Keratinocyte (primary cell): ENCODE measurements at regions not wholly inside any gene's neighbourhood (a gene's known extent, or its start where the extent isn't known, plus 50 kb on each side); places are given as distances from the start of the nearest gene placed in this dataset.

Experiments
- DNase-seq: peaks from one replicate; pipeline ENCODE4 v3.0.0-alpha.2; 2011; ENCODE audit warnings: low read depth, missing footprints, low spot score
- FAIRE-seq: peaks from 2 replicates; lab custom pipeline; 2011; peaks lifted over from hg19 to GRCh38; lab: Jason Lieb, UNC
- H2AFZ ChIP-seq: 2 replicates; pipeline ENCODE4 v1.6.0; 2012; ENCODE audit warnings: low read length, control low read depth, inconsistent platforms; ENCODE audit not compliant: control insufficient read depth
- H3K27ac ChIP-seq: 2 replicates; pipeline ENCODE4 v1.5.1; 2011; ENCODE audit warnings: low read length; ENCODE audit not compliant: control insufficient read depth, insufficient read depth
- H3K27me3 ChIP-seq: 3 replicates; pipeline ENCODE4 v1.6.0; 2011; ENCODE audit warnings: low read length; ENCODE audit not compliant: control insufficient read depth, insufficient read depth; ENCODE audit errors: extremely low read depth
- H3K36me3 ChIP-seq, 2 experiments: 2 replicates in 1 of 2; 3 replicates in 1 of 2; pipeline ENCODE4 v1.5.1; 2011; ENCODE audit warnings: low read length in 2 of 2, mild to moderate bottlenecking in 1 of 2; ENCODE audit not compliant: control insufficient read depth in 2 of 2, insufficient read depth in 2 of 2; ENCODE audit errors: extremely low read depth in 1 of 2
- H3K4me1 ChIP-seq: 3 replicates; pipeline ENCODE4 v1.5.1; 2011; ENCODE audit warnings: low read length; ENCODE audit not compliant: control insufficient read depth, insufficient read depth; ENCODE audit errors: extremely low read depth
- H3K4me2 ChIP-seq: 3 replicates; pipeline ENCODE4 v1.6.0; 2011; ENCODE audit warnings: low read depth, low read length; ENCODE audit not compliant: control insufficient read depth, insufficient read depth; ENCODE audit errors: extremely low read depth
- H3K4me3 ChIP-seq, 3 experiments: fragments of 200-600 bp in 1 of 3; sonication (generic) in 1 of 3; 2 replicates in 2 of 3; 3 replicates in 1 of 3; pipeline ENCODE4 v1.5.1; 2011 to 2016; ENCODE audit warnings: low read length in 3 of 3, mild to moderate bottlenecking in 3 of 3, control low read depth in 2 of 3, inconsistent platforms in 1 of 3, low read depth in 1 of 3, mixed read lengths in 1 of 3, mixed run types in 1 of 3, moderate library complexity in 1 of 3; ENCODE audit not compliant: control insufficient read depth in 2 of 3, insufficient read depth in 2 of 3; ENCODE audit errors: extremely low read depth in 1 of 3
- H3K79me2 ChIP-seq: 2 replicates; pipeline ENCODE4 v1.6.0; 2012; ENCODE audit warnings: low read length; ENCODE audit not compliant: control insufficient read depth, insufficient read depth
- H3K9ac ChIP-seq: 3 replicates; pipeline ENCODE4 v1.6.0; 2011; ENCODE audit warnings: low read length; ENCODE audit not compliant: control insufficient read depth, insufficient read depth; ENCODE audit errors: extremely low read depth
- H3K9me1 ChIP-seq: 3 replicates; pipeline ENCODE4 v1.6.0; 2011; ENCODE audit warnings: low read length; ENCODE audit not compliant: control insufficient read depth, insufficient read depth; ENCODE audit errors: extremely low read depth
- H3K9me3 ChIP-seq: 2 replicates; pipeline ENCODE4 v1.5.1; 2012; ENCODE audit warnings: low read depth, low read length; ENCODE audit not compliant: control insufficient read depth
- H4K20me1 ChIP-seq: 3 replicates; pipeline ENCODE4 v1.6.0; 2011; ENCODE audit warnings: low read length; ENCODE audit not compliant: control insufficient read depth, insufficient read depth; ENCODE audit errors: extremely low read depth
- CTCF ChIP-seq, 3 experiments: IDR thresholded peaks in 1 of 3; conservative IDR thresholded peaks in 1 of 3; optimal IDR thresholded peaks in 1 of 3; 2 replicates in 2 of 3; 3 replicates in 1 of 3; pipeline versions ENCODE3 to v1.5.1; 2011; ENCODE audit warnings: low read length in 3 of 3, mild to moderate bottlenecking in 3 of 3, moderate library complexity in 2 of 3, control low read depth in 1 of 3, inconsistent platforms in 1 of 3; ENCODE audit not compliant: insufficient read depth in 2 of 3; ENCODE audit errors: extremely low read depth in 1 of 3
- EZH2 ChIP-seq: IDR thresholded peaks from one replicate; pipeline ENCODE4 v1.6.1; 2012; ENCODE audit warnings: inconsistent platforms, mild to moderate bottlenecking, low read length, moderate library complexity
- dilution Hi-C: fragments of 300-500 bp; cut with MboI; formaldehyde crosslinking; loops from one replicate; pipeline ENCODE4 v1.7.0; 2020; ENCODE audit warnings: low sequenced_read_pairs; ENCODE audit not compliant: extremely low pct_ligation_motif_present

- no peak overlapping the region for H2AFZ ChIP-seq
- H3K4me1 ChIP-seq: no peaks in the 10 kb centered on the region
- H3K79me2 ChIP-seq: no peaks in the 10 kb centered on the region
- H3K9me1 ChIP-seq: no peaks in the 10 kb centered on the region
- TF ChIP-seq CTCF (optimal IDR thresholded peaks at IDR 0.05 in 1 of 3, IDR thresholded peaks at IDR 0.05 in 1 of 3, conservative IDR thresholded peaks at IDR 0.05 in 1 of 3; ENCODE audit: extremely low read depth in 1 of 3, insufficient read depth in 2 of 3, low read length in 3 of 3) (no peak), EZH2 (no peak)
- H3K9ac ChIP-seq: no peak overlapping the region
- H3K4me3 ChIP-seq: no peak overlapping the region
- no peaks in the 10 kb centered on the region for H4K20me1 ChIP-seq
- dilution Hi-C loops: no loop called here
- H3K36me3 ChIP-seq: no peaks in the 10 kb centered on the region
- no peak overlapping the region for H3K27ac ChIP-seq
- DNase-seq: no peak
- H3K27me3 ChIP-seq: no peaks in the 10 kb centered on the region
- H3K9me3 ChIP-seq: no peaks in the 10 kb centered on the region
- no peak overlapping the region for H3K4me2 ChIP-seq
- FAIRE-seq: no peak
Observed at GRCh38 chr1:5562769-5563168, 429.5 kb downstream of the NPHP4 start.

GRCh38 chr1:5562331-5562730 lies 429.9 kb downstream of the NPHP4 start:
- FAIRE-seq: no peak

More at GRCh38 chr1:5562331-5562730, 429.9 kb downstream of the NPHP4 start:
- no peak overlapping the region for H2AFZ ChIP-seq
- dilution Hi-C loops: no loop called here
- no peak overlapping the region for H3K27ac ChIP-seq
- no peak overlapping the region for H3K9ac ChIP-seq
- H3K4me3 ChIP-seq: no peak overlapping the region
- no peaks in the 10 kb centered on the region for H3K9me3 ChIP-seq
- H3K36me3 ChIP-seq: no peaks in the 10 kb centered on the region
- no peak overlapping the region for H3K4me2 ChIP-seq
- DNase-seq: no peak
- no peaks in the 10 kb centered on the region for H3K79me2 ChIP-seq
- no peak for TF ChIP-seq CTCF (optimal IDR thresholded peaks at IDR 0.05 in 1 of 3, IDR thresholded peaks at IDR 0.05 in 1 of 3, conservative IDR thresholded peaks at IDR 0.05 in 1 of 3; ENCODE audit: extremely low read depth in 1 of 3, insufficient read depth in 2 of 3, low read length in 3 of 3)
- TF ChIP-seq EZH2: no peak
- H3K9me1 ChIP-seq: no peaks in the 10 kb centered on the region
- H4K20me1 ChIP-seq: no peaks in the 10 kb centered on the region
- no peaks in the 10 kb centered on the region for H3K4me1 ChIP-seq
- H3K27me3 ChIP-seq: no peaks in the 10 kb centered on the region
